T-helper 2 cell treated with Interferon-gamma antibody and Interleukin-4, amounts not matched to agents 100 ng/mL and 5 ng/mL, for 36 hours (primary cell): ENCODE measurements at regions not wholly inside any gene's neighbourhood (a gene's known extent, or its start where the extent isn't known, plus 50 kb on each side); places are given as distances from the start of the nearest gene placed in this dataset.

Source experiments
- intact Hi-C: fragments of 100-400 bp; cut with micrococcal nuclease; formaldehyde crosslinking; loops from one replicate; pipeline ENCODE4 v1.15.1; 2023

DNA sequence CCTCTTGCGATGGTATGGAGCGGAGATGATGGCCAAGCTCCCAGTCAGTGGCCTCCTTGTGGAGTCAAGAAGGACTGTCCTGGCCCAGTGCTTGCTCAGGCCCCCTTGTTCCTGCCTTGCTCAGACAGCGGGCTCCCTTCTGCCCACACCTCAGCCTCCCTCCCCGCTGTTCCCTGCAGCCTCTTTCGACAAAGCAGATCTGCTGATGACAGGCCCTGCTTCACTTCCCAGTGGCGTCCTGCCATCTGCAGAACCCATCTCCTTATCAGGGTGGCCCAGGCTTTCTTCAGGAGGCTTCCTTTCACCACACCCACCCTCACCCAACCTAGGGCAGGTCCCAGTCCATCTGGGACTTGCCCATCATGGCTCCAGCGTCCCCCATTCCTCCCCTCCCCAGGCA lies 80.0 kb downstream of the CLDN34 start:
- intact Hi-C loops: no loop called here

DNA sequence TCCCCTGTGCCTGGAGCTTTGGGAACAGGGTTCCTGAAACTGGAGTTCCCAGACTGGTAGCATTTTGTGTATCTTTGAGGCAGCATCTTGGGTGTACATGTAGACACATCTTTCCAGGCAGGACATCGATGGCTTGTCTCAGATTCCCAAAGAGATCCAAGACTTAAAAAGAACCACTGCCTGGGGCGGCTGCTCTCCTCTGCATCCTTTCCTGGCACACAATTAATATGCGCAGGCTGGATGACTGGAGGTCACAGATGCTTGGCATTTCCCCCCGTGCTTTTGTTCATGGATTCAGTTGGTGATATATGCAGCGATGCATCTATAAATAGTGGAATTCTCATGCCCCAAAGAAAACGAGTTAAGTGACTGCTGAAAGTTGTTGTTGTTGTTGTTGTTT lies 80.5 kb downstream of the CLDN34 start:
- intact Hi-C loops: no loop called here

GRCh38 chrX:10048076-10048475 lies 80.9 kb downstream of the CLDN34 start:
- intact Hi-C loops: no loop called here

DNA sequence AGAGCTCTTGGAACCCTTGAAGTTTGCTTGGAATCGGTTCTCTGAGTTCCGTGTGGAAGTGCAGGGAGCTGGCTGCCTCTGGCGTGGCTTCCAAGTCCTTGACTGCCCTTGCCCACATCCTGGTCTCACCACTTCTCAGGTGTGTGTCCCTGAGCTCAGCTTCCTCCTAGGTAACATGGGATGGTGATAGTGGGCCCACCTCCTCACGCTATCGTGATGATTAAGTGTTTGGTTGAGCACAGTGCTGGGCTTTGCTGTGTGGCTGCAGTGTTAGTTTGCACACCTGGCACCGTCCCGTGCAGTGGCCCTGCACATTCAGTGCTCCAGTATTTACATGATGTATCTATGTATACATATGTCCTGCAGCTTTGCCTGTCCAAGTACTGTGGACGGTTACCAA lies 81.5 kb downstream of the CLDN34 start:
- intact Hi-C loops: no loop called here

DNA sequence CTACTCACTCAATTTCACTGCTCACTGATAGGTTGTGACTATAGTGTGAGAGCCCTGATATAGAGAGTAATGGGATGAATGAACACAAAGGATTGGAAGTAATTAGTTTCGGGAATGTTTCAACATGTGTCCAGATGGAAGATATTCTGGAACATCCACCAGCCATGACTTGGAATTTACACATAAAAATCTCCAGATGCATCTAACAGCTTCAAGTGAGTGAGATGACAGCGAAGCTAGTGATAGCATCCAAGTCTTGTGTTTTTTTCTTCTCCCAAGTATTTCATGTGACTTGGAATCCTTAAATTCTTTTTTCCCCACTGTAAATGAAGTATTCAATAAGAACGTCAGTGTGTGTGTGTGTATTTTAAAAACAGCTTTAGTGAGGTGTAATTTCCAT lies 82.1 kb downstream of the CLDN34 start:
- intact Hi-C loops: no loop called here

- intact Hi-C loops: no loop called here
These were observed 83.3 kb downstream of the CLDN34 start for GRCh38 chrX:10050481-10050880.

DNA sequence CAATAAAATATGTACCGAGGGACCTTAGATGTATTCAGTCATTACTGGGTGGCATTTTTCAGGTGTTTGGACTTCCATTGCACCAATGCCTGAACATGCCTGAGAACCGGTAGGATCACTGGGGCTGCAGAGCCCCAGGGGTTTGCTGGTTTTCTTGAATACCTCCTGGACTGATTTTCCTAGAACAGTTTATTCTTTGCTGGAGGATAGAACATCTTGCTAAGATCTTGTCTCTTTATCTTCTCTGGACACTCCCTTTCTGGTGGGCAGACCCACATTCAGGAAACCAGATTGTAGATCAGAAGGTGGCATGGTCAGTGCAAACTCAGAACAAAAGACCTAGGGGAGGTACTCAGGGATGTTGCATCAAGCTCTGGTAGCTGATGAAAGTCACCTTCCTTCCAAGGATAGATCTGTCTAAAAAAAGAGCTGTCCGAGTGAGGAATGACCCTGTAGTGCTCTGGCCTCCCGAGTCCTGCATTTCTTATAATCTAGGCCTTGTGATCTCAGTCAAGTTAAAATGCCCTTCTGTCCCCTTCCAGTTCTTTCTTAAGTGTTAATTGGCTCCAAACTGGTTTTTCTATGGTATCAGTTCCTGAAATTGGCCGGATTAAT lies 84.8 kb downstream of the CLDN34 start:
- intact Hi-C loops: no loop called here

- intact Hi-C loops: no loop called here
These were observed 85.9 kb downstream of the CLDN34 start for GRCh38 chrX:10052906-10053625.

DNA sequence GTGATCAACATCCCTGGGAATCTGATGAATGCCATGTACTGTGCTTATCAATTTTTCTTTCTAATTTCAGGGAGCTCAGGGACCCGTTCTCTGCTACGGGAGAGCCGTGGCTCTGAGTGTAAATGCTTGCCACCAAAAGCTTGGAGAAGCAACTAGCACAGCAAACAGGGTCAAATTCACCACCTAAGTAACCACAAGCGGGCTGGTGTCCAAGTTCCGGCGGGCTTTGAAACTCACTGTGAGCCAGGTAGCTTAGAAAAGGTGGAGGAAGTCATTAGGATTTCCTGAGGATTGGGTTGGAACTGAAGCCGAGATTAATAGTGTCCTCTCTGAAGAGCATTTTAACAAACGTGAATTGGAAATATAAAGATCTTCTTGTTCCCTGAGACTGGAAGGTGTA lies 87.2 kb downstream of the CLDN34 start:
- intact Hi-C loops: no loop called here

- intact Hi-C loops: no loop called here
These were observed 88.3 kb downstream of the CLDN34 start for GRCh38 chrX:10055430-10055829.

- intact Hi-C loops: no loop called here
These were observed 94.4 kb upstream of the CLCN4 start for GRCh38 chrX:10062352-10062751.

GRCh38 chrX:10062980-10063379 lies 93.8 kb upstream of the CLCN4 start:
- intact Hi-C loops: no loop called here

- intact Hi-C loops: no loop called here
These were observed 92.0 kb upstream of the CLCN4 start for GRCh38 chrX:10064736-10065135.

DNA sequence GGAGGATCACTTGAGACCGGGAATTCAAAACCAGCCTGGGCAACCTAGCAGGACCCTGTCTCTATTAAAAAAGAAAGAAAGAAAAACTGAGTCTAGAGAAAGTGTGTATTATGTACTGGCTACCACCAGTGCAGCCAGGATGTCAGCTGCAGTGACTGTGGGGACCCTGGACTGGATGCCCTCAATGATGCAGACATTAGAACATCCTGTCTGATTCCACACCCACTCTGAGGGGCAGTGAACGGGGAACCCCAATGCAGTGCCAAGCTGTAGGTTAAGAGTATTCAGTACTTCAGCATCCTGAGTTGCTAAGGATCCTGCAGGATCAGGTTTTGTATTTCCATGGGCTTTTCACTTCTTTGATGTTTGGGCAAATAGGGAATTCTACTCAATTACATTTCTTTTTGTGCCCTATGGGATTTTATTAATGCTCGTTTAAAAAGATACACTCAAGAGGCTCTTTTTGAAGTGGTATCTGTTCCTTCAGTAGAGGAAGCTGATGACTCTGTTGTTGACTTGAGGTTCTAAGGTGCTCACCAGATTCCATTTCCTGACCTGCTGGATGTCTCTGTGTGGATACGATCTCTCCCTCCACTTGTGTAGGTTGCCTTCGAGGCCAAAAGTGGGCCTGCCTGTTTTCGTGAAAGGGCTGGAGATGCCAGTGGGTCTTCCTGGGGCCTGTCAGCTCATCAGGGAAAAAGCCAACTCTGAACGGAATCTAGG lies 85.9 kb upstream of the CLCN4 start:
- intact Hi-C loops: no loop called here

DNA sequence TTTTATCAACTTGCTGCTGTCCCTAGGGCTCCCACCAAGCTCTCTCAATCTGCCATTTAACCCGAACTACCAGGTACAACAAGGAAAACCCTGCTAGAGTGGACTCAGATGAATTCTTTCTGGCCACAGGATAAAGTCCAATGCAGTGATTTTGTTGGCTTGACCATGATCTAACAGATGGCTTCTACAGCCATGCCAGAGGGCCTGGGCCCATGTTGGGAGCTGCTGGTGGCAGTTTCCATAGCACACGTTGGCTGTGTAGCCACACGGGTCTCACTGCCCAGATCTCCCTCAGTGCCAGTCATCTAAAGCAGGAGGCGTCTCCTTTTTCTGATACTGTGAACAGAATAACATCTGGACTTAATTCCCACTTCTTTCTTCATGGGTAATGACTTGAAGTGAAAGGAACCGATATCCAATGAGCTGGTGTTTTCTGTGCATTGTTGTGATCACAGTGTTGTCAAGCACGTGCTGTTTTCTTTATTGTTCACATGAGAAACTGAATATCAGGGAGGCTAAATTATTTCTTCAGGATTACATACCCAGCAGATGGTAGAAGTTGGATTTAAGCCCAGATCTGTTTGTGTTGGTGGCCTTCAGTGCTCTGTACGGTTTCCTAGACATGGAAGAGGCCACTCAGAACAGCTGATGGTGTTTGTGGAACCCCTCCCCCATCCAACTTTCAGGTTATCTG lies 85.2 kb upstream of the CLCN4 start:
- intact Hi-C loops: no loop called here

DNA sequence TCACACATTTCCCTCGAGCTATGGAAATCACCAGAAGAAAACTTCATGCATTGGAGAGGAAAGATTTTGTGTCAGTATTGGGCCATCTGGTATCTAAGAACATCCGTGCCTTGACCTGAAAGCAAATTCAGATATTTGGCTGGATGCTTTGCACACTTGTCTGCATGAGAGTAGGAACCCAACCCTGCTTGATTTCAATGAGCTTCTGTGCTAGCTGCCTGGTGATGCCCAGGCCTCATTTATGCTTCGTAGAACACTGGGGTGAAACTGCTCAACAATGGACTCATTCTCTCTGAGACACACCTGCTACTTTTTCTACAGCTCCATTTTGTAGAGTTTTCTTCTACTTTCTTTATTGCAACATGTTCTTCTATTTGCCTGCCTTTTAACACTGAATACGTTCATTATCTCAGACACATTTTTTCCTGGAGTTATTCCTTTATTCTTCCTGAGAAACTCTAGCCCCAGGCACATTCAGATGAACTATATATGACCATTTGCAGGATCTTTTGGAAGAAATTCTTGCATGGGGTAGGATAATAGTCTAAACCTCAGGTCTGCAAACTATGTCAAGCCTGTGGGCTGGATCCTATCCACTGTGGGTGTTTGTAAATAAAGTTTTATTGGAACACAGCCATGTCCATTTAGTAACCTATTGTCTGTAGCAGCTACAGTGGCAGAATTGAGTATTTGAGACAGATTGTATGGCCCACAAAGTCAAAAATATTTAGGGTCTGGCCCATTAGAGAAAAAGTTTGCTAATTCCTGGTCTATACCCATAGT lies 83.8 kb upstream of the CLCN4 start:
- intact Hi-C loops: no loop called here

GRCh38 chrX:10073671-10074070 lies 83.1 kb upstream of the CLCN4 start:
- intact Hi-C loops: loop anchor here (2.0 kb wide), 1 partner anchor 37 kb away; no protein-coding TSS in a partner anchor

DNA sequence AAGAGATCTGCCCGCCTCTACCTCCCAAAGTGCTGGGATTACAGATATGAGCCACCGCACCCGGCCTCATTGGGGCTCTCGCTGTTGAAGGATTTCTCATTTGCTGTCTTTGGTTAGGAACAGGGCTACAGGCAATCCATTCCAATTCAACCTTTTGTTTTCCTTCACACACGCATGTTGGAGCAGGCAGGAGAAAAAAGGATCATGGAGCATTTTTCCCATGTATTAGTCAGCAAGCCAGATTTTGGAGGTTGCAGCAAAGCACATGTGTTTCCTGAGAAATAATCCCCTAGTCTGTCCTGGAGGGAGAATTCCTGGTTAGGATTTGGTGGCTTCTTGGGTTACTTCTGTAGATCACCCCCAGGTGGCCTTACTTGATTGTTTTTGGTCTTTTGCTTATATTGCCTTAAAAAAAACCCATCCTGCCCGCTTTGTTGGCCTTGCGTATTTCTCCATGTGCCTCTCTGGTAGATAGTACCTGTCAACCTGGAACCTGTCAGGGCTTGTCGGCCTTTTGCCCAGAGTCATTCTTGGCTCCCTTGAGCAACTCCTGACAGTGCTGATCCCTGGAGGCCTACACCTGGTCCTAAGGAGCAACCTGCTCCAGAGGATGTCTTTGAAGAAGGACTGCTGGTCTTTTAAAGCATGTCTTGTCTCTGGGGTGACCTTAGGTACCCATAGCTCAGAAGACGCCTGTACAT lies 82.4 kb upstream of the CLCN4 start:
- intact Hi-C loops: loop anchor here (2.0 kb wide), 1 partner anchor 36 kb away; no protein-coding TSS in a partner anchor

DNA sequence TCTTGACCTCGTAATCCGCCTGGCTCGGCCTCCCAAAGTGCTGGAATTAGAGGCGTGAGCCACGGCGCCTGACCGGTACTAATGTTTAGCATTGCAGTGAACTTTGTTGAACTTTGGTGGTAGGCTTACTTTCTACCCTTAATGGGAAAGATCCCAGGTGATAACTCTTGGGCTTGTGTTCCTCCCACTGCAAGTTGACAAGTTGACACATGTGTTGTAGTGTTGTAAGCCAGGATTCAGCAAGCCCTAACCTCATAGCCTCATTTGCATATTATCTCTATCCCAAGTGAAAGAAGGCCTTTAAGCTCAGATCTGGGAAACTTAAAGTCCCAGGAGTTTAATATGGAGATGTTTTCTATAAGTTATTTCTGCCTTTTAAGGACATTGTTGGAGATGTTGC lies 80.0 kb upstream of the CLCN4 start:
- intact Hi-C loops: no loop called here

- intact Hi-C loops: no loop called here
These were observed 79.2 kb upstream of the CLCN4 start for GRCh38 chrX:10077425-10078188.
